Activated T-cell treated with anti-CD3 and anti-CD28 coated beads, Interleukin-2, amount 50 U/mL, for 72 hours (primary cell): ENCODE measurements at regions not wholly inside any gene's neighbourhood (a gene's known extent, or its start where the extent isn't known, plus 50 kb on each side); places are given as distances from the start of the nearest gene placed in this dataset.

ENCODE experiments used
- ATAC-seq, 2 donors: fragments of 150-1000 bp; cut with Tn5 transposase; replicated peaks in 1 of 2; 2 replicates each; pipeline ENCODE4 v1.10.0; 2021; ENCODE audit warnings: moderate library complexity in 2 of 2, mild to moderate bottlenecking in 1 of 2
- DNase-seq, 2 donors: peaks; one replicate each; pipeline ENCODE4 v3.0.0; 2021 to 2022; ENCODE audit warnings: mixed read lengths in 1 of 2
- H3K27ac Mint-ChIP-seq: one replicate; pipeline ENCODE4 v1.8.0; 2022; ENCODE audit warnings: mild to moderate bottlenecking, moderate library complexity, mixed read lengths
- H3K27me3 Mint-ChIP-seq: one replicate; pipeline ENCODE4 v1.8.0; 2022; ENCODE audit warnings: low read depth, mixed read lengths
- H3K36me3 Mint-ChIP-seq, 2 donors: one replicate each; pipeline ENCODE4 v1.8.0; 2022; ENCODE audit warnings: mixed read lengths in 2 of 2, mild to moderate bottlenecking in 1 of 2; ENCODE audit not compliant: insufficient read depth in 2 of 2
- H3K4me1 Mint-ChIP-seq: one replicate; pipeline ENCODE4 v1.8.0; 2022; ENCODE audit warnings: low read depth, mixed read lengths
- H3K4me3 Mint-ChIP-seq, 2 donors: one replicate each; pipeline ENCODE4 v1.8.0; 2022; ENCODE audit warnings: mild to moderate bottlenecking in 2 of 2, mixed read lengths in 2 of 2, moderate library complexity in 2 of 2
- H3K9me3 Mint-ChIP-seq, 2 donors: one replicate each; pipeline ENCODE4 v1.8.0; 2022; ENCODE audit warnings: mixed read lengths in 2 of 2

GRCh38 chr7:46451846-46452245 is 530.8 kb upstream of the IGFBP3 start:
- no peak for DNase-seq
- Mint-ChIP-seq H3K4me3 (no peak overlapping the region), H3K4me1 (no peaks in the 10 kb centered on the region), H3K27me3 (no peaks in the 10 kb centered on the region), H3K36me3 (no peaks in the 10 kb centered on the region), H3K9me3 (peaks cover 14% of the 10 kb centered on the region in 2 donors), H3K27ac (no peak overlapping the region)
- no peak for ATAC-seq

GRCh38 chr7:46450886-46451285 is 529.8 kb upstream of the IGFBP3 start:
- Mint-ChIP-seq H3K36me3 (no peaks in the 10 kb centered on the region), H3K4me1 (no peaks in the 10 kb centered on the region), H3K4me3 (no peak overlapping the region), H3K27me3 (no peaks in the 10 kb centered on the region), H3K27ac (no peak overlapping the region), H3K9me3 (peaks cover 17 to 18% of the 10 kb centered on the region in 2 donors)
- ATAC-seq (no peak), DNase-seq (no peak)

- no peak for ATAC-seq
- DNase-seq: no peak
- H3K27me3 Mint-ChIP-seq: no peaks in the 10 kb centered on the region
- H3K4me1 Mint-ChIP-seq: no peaks in the 10 kb centered on the region
- peaks cover 18 to 19% of the 10 kb centered on the region in 2 donors for H3K9me3 Mint-ChIP-seq
- H3K36me3 Mint-ChIP-seq: no peaks in the 10 kb centered on the region
- H3K27ac Mint-ChIP-seq: no peak overlapping the region
- H3K4me3 Mint-ChIP-seq: no peak overlapping the region
Observed at GRCh38 chr7:46450425-46450824, 529.4 kb upstream of the IGFBP3 start.

DNA sequence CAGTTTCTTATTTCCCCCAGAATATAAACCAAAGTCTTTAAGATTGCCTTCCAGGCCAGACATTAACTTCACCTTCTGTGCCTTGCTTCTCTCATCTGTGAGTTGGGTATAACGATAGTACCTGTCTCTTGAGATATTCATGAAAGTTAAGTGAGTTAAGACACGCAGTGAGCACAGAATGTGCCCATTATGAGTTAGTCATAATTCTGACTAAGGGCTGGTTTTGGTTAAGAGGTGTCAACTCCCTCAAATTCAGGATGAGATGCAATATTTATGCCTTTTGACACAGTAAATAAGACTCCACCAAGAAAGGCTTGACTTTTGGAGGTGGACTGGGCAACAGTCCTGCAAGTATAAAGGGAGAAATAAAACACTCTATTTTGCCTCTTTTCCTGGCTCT is 528.7 kb upstream of the IGFBP3 start:
- Mint-ChIP-seq H3K4me3 (no peak overlapping the region), H3K27me3 (no peaks in the 10 kb centered on the region), H3K36me3 (no peaks in the 10 kb centered on the region), H3K9me3 (peaks cover 15% of the 10 kb centered on the region in 2 donors), H3K4me1 (no peaks in the 10 kb centered on the region), H3K27ac (no peak overlapping the region)
- no peak for DNase-seq
- no peak for ATAC-seq

GRCh38 chr7:46448478-46448877 is 527.4 kb upstream of the IGFBP3 start:
- H3K36me3 Mint-ChIP-seq: no peaks in the 10 kb centered on the region
- DNase-seq: no peak
- H3K4me3 Mint-ChIP-seq: no peak overlapping the region
- ATAC-seq: no peak
- no peaks in the 10 kb centered on the region for H3K4me1 Mint-ChIP-seq
- H3K27me3 Mint-ChIP-seq: no peaks in the 10 kb centered on the region
- no peak overlapping the region for H3K27ac Mint-ChIP-seq
- H3K9me3 Mint-ChIP-seq: peaks cover 18 to 20% of the 10 kb centered on the region in 2 donors

DNA sequence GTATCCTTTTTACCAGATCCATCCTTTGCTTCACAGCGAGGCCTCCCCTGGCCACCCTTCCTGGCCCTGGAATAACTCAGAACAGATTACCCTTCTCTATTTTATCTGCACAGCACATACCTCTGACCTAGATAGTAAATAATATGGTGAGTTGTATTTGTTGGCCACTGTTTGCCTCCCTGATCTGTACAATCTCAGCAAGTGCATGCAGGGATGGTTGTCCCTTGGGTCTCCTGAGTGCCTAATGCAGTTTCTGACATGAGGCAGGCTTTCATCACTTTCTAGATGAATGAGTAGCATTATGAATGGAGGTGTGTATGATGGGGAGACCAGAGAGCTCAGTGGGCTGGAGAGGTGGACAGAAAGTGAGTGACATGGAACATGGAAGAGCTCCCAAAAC is 525.1 kb upstream of the IGFBP3 start:
- no peak for DNase-seq
- H3K4me3 Mint-ChIP-seq: no peak overlapping the region

DNA sequence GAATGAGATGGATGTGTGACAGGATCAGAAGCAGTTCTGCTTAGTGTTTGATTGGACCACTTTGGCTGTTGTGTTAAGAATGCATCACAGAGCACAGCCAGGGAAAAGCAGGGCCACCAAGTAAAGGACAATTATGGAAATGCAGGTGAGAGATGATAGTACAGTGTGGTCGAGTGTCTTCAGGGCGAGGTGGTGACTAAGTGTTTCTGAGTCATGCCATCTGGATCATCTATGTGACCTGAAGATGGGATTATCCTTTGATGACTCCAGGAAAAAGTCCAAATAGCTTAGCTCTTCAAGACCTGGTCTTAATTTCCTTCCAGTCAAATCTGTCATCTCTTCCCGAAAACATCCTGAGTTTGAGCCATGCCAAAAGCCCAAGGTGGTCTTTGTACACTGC is 523.2 kb upstream of the IGFBP3 start:
- no peak for ATAC-seq
- no peaks in the 10 kb centered on the region for H3K36me3 Mint-ChIP-seq

More for the DNA sequence above, 525.1 kb upstream of the IGFBP3 start:
- Mint-ChIP-seq H3K4me1 (no peaks in the 10 kb centered on the region), H3K36me3 (no peaks in the 10 kb centered on the region), H3K27me3 (no peaks in the 10 kb centered on the region), H3K27ac (no peak overlapping the region), H3K9me3 (peaks cover 16 to 17% of the 10 kb centered on the region in 2 donors)
- no peak for ATAC-seq

GRCh38 chr7:46440186-46440585 is 519.1 kb upstream of the IGFBP3 start:
- ATAC-seq: no peak

More for the DNA sequence above, 523.2 kb upstream of the IGFBP3 start:
- H3K27me3 Mint-ChIP-seq: no peaks in the 10 kb centered on the region
- H3K9me3 Mint-ChIP-seq: peaks cover 10 to 21% of the 10 kb centered on the region in 2 donors
- DNase-seq: no peak
- no peak overlapping the region for H3K27ac Mint-ChIP-seq
- no peaks in the 10 kb centered on the region for H3K4me1 Mint-ChIP-seq
- no peak overlapping the region for H3K4me3 Mint-ChIP-seq

GRCh38 chr7:46432708-46433107 is 511.6 kb upstream of the IGFBP3 start:
- no peak for DNase-seq
- H3K4me1 Mint-ChIP-seq: no peaks in the 10 kb centered on the region
- H3K27me3 Mint-ChIP-seq: no peaks in the 10 kb centered on the region
- no peak overlapping the region for H3K4me3 Mint-ChIP-seq
- H3K27ac Mint-ChIP-seq: no peak overlapping the region
- peaks cover 0 to under 1% of the 10 kb centered on the region in 2 donors for H3K36me3 Mint-ChIP-seq
- H3K9me3 Mint-ChIP-seq: peaks cover 4 to 5% of the 10 kb centered on the region in 2 donors
- no peak for ATAC-seq

More at GRCh38 chr7:46440186-46440585, 519.1 kb upstream of the IGFBP3 start:
- peaks cover 9 to 13% of the 10 kb centered on the region in 2 donors for H3K9me3 Mint-ChIP-seq
- no peaks in the 10 kb centered on the region for H3K4me1 Mint-ChIP-seq
- H3K27me3 Mint-ChIP-seq: no peaks in the 10 kb centered on the region
- H3K36me3 Mint-ChIP-seq: peaks cover 0 to 2% of the 10 kb centered on the region in 2 donors
- no peak overlapping the region for H3K4me3 Mint-ChIP-seq
- no peak for DNase-seq
- no peak overlapping the region for H3K27ac Mint-ChIP-seq

GRCh38 chr7:46428295-46428694 is 507.2 kb upstream of the IGFBP3 start:
- peaks cover 0 to 2% of the 10 kb centered on the region in 2 donors for H3K36me3 Mint-ChIP-seq
- H3K9me3 Mint-ChIP-seq: peaks cover 8% of the 10 kb centered on the region in 2 donors
- H3K4me1 Mint-ChIP-seq: no peaks in the 10 kb centered on the region

DNA sequence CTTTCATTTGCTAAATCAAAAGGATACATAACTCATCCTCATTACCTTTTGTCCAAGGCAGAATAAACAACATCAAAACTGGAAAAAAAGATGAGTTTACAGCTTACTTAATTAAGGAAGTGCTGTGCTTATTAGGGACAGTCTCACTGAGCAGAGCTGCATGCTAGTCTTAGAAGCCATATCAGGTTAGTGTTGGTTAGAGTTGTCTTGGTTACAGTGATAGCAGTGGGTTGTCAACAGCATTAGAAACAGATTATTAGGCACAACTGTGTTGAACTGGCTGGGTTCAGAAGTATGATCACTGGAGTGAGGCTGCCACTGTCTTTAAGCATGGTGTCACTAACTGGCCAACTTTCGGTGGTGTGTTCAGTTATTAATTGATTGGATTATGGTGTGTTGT is 503.9 kb upstream of the IGFBP3 start:
- Mint-ChIP-seq H3K4me1 (no peaks in the 10 kb centered on the region), H3K27me3 (no peaks in the 10 kb centered on the region), H3K9me3 (peaks cover 5 to 7% of the 10 kb centered on the region in 2 donors), H3K36me3 (peaks cover 0 to 2% of the 10 kb centered on the region in 2 donors), H3K27ac (no peak overlapping the region), H3K4me3 (no peak overlapping the region)
- no peak for ATAC-seq
- no peak for DNase-seq

More at GRCh38 chr7:46428295-46428694, 507.2 kb upstream of the IGFBP3 start:
- H3K27me3 Mint-ChIP-seq: no peaks in the 10 kb centered on the region
- ATAC-seq (no peak), DNase-seq (no peak)
- H3K4me3 Mint-ChIP-seq: no peak overlapping the region
- no peak overlapping the region for H3K27ac Mint-ChIP-seq

GRCh38 chr7:46421441-46422230 is 500.6 kb upstream of the IGFBP3 start:
- ATAC-seq: no peak

GRCh38 chr7:46414946-46415345 is 493.9 kb upstream of the IGFBP3 start:
- Mint-ChIP-seq H3K4me1 (no peaks in the 10 kb centered on the region), H3K27ac (no peak overlapping the region), H3K9me3 (peaks cover 0 to 3% of the 10 kb centered on the region in 2 donors), H3K4me3 (no peak overlapping the region), H3K36me3 (no peaks in the 10 kb centered on the region), H3K27me3 (no peaks in the 10 kb centered on the region)
- ATAC-seq: no peak
- no peak for DNase-seq

More at GRCh38 chr7:46421441-46422230, 500.6 kb upstream of the IGFBP3 start:
- peaks cover 0 to 2% of the 10 kb centered on the region in 2 donors for H3K36me3 Mint-ChIP-seq
- DNase-seq: no peak
- H3K27ac Mint-ChIP-seq: no peak overlapping the region
- no peak overlapping the region for H3K4me3 Mint-ChIP-seq
- H3K9me3 Mint-ChIP-seq: peaks cover 5 to 7% of the 10 kb centered on the region in 2 donors
- H3K4me1 Mint-ChIP-seq: no peaks in the 10 kb centered on the region
- H3K27me3 Mint-ChIP-seq: no peaks in the 10 kb centered on the region

DNA sequence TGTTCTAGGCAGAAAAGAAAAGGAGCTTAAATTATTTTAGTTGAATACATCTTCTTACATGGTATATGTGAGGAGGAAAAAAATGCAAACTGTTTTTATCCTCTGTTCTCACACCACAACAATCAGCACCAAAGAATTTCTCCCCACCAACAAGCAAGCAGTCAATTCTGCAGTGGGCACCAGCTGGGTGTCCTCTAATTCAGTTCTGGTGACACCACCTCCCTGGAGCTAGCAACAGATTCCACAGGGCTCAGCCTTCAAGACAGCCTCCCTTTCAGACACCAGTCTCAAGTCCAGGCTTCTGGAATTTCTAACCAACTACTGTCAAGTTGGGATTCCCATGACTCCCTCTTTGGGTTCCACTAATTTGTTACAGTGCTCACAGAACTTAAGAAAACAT is 490.2 kb upstream of the IGFBP3 start:
- H3K9me3 Mint-ChIP-seq: peaks cover 2 to 4% of the 10 kb centered on the region in 2 donors
- H3K4me3 Mint-ChIP-seq: no peak overlapping the region
- no peak for ATAC-seq
- peaks cover 0 to 1% of the 10 kb centered on the region in 2 donors for H3K36me3 Mint-ChIP-seq
- no peaks in the 10 kb centered on the region for H3K4me1 Mint-ChIP-seq
- H3K27ac Mint-ChIP-seq: no peak overlapping the region
- DNase-seq: no peak
- no peaks in the 10 kb centered on the region for H3K27me3 Mint-ChIP-seq
